Neuronal stem cell (in vitro differentiated cells): ENCODE measurements at regions not wholly inside any gene's neighbourhood (a gene's known extent, or its start where the extent isn't known, plus 50 kb on each side); places are given as distances from the start of the nearest gene placed in this dataset.

ENCODE experiments used
- DNase-seq: peaks from one replicate; pipeline ENCODE4 v3.0.0-alpha.2; 2013; ENCODE audit warnings: low spot score
- H2AFZ ChIP-seq: one replicate; pipeline ENCODE4 v1.6.1; 2013; ENCODE audit warnings: mild to moderate bottlenecking, low read length, inconsistent platforms
- H2AK5ac ChIP-seq: 2 replicates; pipeline ENCODE4 v1.6.1; 2013; ENCODE audit warnings: low read depth, mild to moderate bottlenecking, inconsistent platforms, low read length, moderate library complexity, mixed read lengths
- H2BK120ac ChIP-seq: 2 replicates; pipeline ENCODE4 v1.6.1; 2013; ENCODE audit warnings: low read depth, mild to moderate bottlenecking, inconsistent platforms, low read length, moderate library complexity, mixed read lengths
- H2BK12ac ChIP-seq: one replicate; pipeline ENCODE4 v1.6.1; 2013; ENCODE audit warnings: low read length, inconsistent platforms
- H2BK15ac ChIP-seq: 2 replicates; pipeline ENCODE4 v1.6.1; 2013; ENCODE audit warnings: mild to moderate bottlenecking, low read length, inconsistent platforms, mixed read lengths
- H2BK5ac ChIP-seq: one replicate; pipeline ENCODE4 v1.6.1; 2013; ENCODE audit warnings: inconsistent platforms, mild to moderate bottlenecking, low read length, moderate library complexity
- H3K14ac ChIP-seq: one replicate; pipeline ENCODE4 v1.6.1; 2013; ENCODE audit warnings: low read length, inconsistent platforms
- H3K18ac ChIP-seq: 2 replicates; pipeline ENCODE4 v1.6.1; 2013; ENCODE audit warnings: low read length, inconsistent platforms
- H3K23ac ChIP-seq: 2 replicates; pipeline ENCODE4 v1.6.1; 2013; ENCODE audit warnings: low read depth, mild to moderate bottlenecking, mixed read lengths, low read length, inconsistent platforms; ENCODE audit not compliant: poor library complexity
- H3K27ac ChIP-seq: replicated peaks from 3 replicates; pipeline ENCODE4 v1.5.1; 2013; ENCODE audit warnings: low read length, inconsistent platforms
- H3K27me3 ChIP-seq, 3 experiments: 2 replicates each; pipeline ENCODE4 v1.6.1; 2013; ENCODE audit warnings: low read length in 3 of 3, mild to moderate bottlenecking in 2 of 3, inconsistent platforms in 1 of 3, low read depth in 1 of 3, mixed read lengths in 1 of 3, moderate library complexity in 1 of 3; ENCODE audit not compliant: control insufficient read depth in 3 of 3, insufficient read depth in 3 of 3
- H3K36me3 ChIP-seq, 2 donors: replicated peaks in 1 of 2; 2 replicates each; pipeline ENCODE4 v1.6.1; 2013; ENCODE audit warnings: low read length in 2 of 2; ENCODE audit not compliant: control insufficient read depth in 2 of 2, insufficient read depth in 2 of 2
- H3K4ac ChIP-seq: 2 replicates; pipeline ENCODE4 v1.6.1; 2013; ENCODE audit warnings: inconsistent platforms, mild to moderate bottlenecking, low read length, moderate library complexity
- H3K4me1 ChIP-seq, 2 donors: 1 replicate in 1 of 2; 2 replicates in 1 of 2; pipeline ENCODE4 v1.6.1; 2013; ENCODE audit warnings: low read length in 2 of 2, low read depth in 1 of 2; ENCODE audit not compliant: control insufficient read depth in 2 of 2, insufficient read depth in 1 of 2
- H3K4me2 ChIP-seq: one replicate; pipeline ENCODE4 v1.6.1; 2013; ENCODE audit warnings: mild to moderate bottlenecking, low read length, inconsistent platforms; ENCODE audit not compliant: insufficient read depth, poor library complexity, severe bottlenecking
- H3K4me3 ChIP-seq, 2 donors: 2 replicates each; pipeline ENCODE4 v1.5.1; 2013; ENCODE audit warnings: low read length in 2 of 2, mild to moderate bottlenecking in 2 of 2, inconsistent platforms in 1 of 2, moderate library complexity in 1 of 2
- H3K79me1 ChIP-seq: one replicate; pipeline ENCODE4 v1.6.1; 2013; ENCODE audit warnings: low read depth, mild to moderate bottlenecking, inconsistent platforms, low read length, moderate library complexity
- H3K9ac ChIP-seq: one replicate; pipeline ENCODE4 v1.6.1; 2013; ENCODE audit warnings: mild to moderate bottlenecking, low read depth, low read length, inconsistent platforms; ENCODE audit not compliant: poor library complexity
- H3K9me3 ChIP-seq, 2 donors: replicated peaks in 1 of 2; 2 replicates each; pipeline versions ENCODE3 to v1.6.1; 2013; ENCODE audit warnings: low read length in 2 of 2, mild to moderate bottlenecking in 2 of 2, inconsistent platforms in 1 of 2, low read depth in 1 of 2, mixed read lengths in 1 of 2, moderate library complexity in 1 of 2; ENCODE audit not compliant: control insufficient read depth in 2 of 2, insufficient read depth in 1 of 2
- H4K8ac ChIP-seq: one replicate; pipeline ENCODE4 v1.6.1; 2013; ENCODE audit warnings: low read depth, mild to moderate bottlenecking, inconsistent platforms, low read length, moderate library complexity
- H4K91ac ChIP-seq: one replicate; pipeline ENCODE4 v1.6.1; 2013; ENCODE audit warnings: low read length, low read depth, mild to moderate bottlenecking, inconsistent platforms; ENCODE audit not compliant: poor library complexity
- WGBS, 2 donors: extraction: QIAGEN DNeasy Blood & Tissue Kit; methylation state at CpG; one replicate each; pipeline ENCODE4 v1.1.7; 2013; ENCODE audit warnings: missing lambda C conversion rate in 2 of 2, mixed read lengths in 1 of 2; ENCODE audit not compliant: insufficient read length in 2 of 2, insufficient replicate concordance in 1 of 2; ENCODE audit errors: extremely low coverage in 2 of 2; 5-methylcytosine and 5-hydroxymethylcytosine counted together

DNA sequence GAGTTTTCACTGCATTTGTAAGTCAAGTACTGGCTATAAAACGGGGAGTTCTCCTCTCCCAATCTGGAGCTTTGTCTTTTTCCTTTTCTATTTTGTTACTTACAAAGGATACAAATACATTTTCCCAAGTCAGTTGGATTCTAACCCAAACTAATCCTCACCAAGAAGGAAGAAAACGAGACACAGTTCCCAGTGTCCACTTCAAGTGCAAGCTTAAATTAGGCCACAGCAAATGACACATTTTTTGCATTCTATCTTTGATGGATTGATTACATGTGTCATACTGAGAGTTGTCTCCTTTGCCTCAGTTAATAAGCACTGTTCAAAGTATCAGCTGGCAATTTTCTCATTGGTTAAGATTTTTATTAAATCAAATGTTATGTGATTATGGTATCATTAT, 296.7 kb upstream of the ANO5 start:
- H3K79me1 ChIP-seq, result no peaks in the 10 kb centered on the region
- no peak overlapping the region for H3K27ac ChIP-seq
- WGBS, 2 donors, result no CpG with 5 or more reads among the region's 2 CpGs
- no peak overlapping the region for H3K18ac ChIP-seq
- H2AK5ac ChIP-seq, result no peak overlapping the region
- H3K4ac ChIP-seq, result no peak overlapping the region
- no peak overlapping the region for H3K9ac ChIP-seq
- no peak overlapping the region for H3K23ac ChIP-seq
- no peak overlapping the region for H4K91ac ChIP-seq
- no peaks in the 10 kb centered on the region for H3K4me1 ChIP-seq
- H3K4me3 ChIP-seq, result no peak overlapping the region
- no peak for DNase-seq
- H2BK12ac ChIP-seq, result no peak overlapping the region
- no peak overlapping the region for H2BK120ac ChIP-seq
- no peak overlapping the region for H2BK5ac ChIP-seq
- no peaks in the 10 kb centered on the region for H3K9me3 ChIP-seq
- no peaks in the 10 kb centered on the region for H3K27me3 ChIP-seq
- no peak overlapping the region for H3K14ac ChIP-seq
- H3K36me3 ChIP-seq, result no peaks in the 10 kb centered on the region
- no peak overlapping the region for H4K8ac ChIP-seq
- H2AFZ ChIP-seq, result no peak overlapping the region
- H3K4me2 ChIP-seq, result no peak overlapping the region
- no peak overlapping the region for H2BK15ac ChIP-seq

DNA sequence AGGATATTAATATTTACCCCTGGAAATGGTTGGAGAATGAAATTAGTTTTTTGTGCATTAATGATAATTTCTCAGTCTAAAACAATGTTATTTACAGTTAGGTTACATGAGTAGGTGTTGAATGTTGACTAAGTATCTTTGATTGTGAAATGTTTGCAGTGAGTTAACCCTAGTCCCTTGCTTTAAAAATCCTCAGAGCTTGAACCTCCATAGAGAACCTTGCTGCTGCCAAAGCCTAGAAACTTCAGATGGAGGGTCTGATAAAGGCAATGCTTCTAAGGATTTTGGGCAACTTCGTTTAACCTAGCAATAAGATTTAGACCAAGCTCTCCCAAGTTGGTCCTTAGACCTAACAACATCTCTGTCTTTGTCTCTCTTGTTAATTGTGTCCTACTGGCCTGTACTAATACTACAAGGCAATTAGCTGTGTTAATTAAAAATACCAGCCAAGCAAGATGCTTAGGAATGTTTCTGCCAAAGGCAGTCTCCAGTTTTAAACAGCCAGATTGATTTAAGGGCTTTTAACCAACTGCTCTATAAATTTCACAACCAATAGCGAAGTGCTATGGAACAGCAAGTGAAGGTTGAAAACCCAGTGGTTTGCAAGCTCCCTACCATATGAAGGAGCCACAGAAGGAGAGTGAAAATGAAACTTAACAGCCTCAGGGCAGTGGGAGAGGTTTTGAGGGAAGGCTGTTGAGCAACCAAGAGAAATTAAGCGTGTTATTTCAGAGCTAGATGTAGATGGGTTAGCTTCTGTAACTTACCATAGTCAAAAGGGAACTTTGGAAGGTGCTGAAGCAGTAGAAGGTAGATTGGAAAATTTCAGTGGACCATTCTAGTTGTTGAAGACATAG, 295.9 kb upstream of the ANO5 start:
- no peak for DNase-seq
- Histone ChIP-seq H2BK12ac (no peak overlapping the region), H3K9ac (no peak overlapping the region), H3K27me3 (no peaks in the 10 kb centered on the region), H3K9me3 (no peaks in the 10 kb centered on the region), H4K8ac (no peak overlapping the region), H3K79me1 (no peaks in the 10 kb centered on the region), H3K23ac (no peak overlapping the region), H2AFZ (no peak overlapping the region), H3K18ac (no peak overlapping the region), H2BK15ac (no peak overlapping the region), H3K27ac (no peak overlapping the region), H3K4me2 (no peak overlapping the region), H3K4me1 (no peaks in the 10 kb centered on the region), H2AK5ac (no peak overlapping the region), H3K36me3 (no peaks in the 10 kb centered on the region), H3K4ac (no peak overlapping the region), H3K14ac (no peak overlapping the region), H2BK120ac (no peak overlapping the region), H3K4me3 (no peak overlapping the region), H4K91ac (no peak overlapping the region), H2BK5ac (no peak overlapping the region)
- no CpG with 5 or more reads among the region's 3 CpGs for WGBS, 2 donors

- no peak overlapping the region for H3K9ac ChIP-seq
- H3K36me3 ChIP-seq, result no peaks in the 10 kb centered on the region
- H3K18ac ChIP-seq, result no peak overlapping the region
- no peak overlapping the region for H3K4me2 ChIP-seq
- no peaks in the 10 kb centered on the region for H3K27me3 ChIP-seq
- no peak overlapping the region for H4K8ac ChIP-seq
- H3K79me1 ChIP-seq, result no peaks in the 10 kb centered on the region
- no peak overlapping the region for H2BK12ac ChIP-seq
- DNase-seq, result no peak
- H3K14ac ChIP-seq, result no peak overlapping the region
- no peak overlapping the region for H3K4ac ChIP-seq
- H3K4me1 ChIP-seq, result no peaks in the 10 kb centered on the region
- no peak overlapping the region for H2BK15ac ChIP-seq
- H3K27ac ChIP-seq, result no peak overlapping the region
- no peak overlapping the region for H3K23ac ChIP-seq
- H2AFZ ChIP-seq, result no peak overlapping the region
- no peak overlapping the region for H2BK120ac ChIP-seq
- no peak overlapping the region for H2AK5ac ChIP-seq
- H3K9me3 ChIP-seq, result no peaks in the 10 kb centered on the region
- H4K91ac ChIP-seq, result no peak overlapping the region
- no peak overlapping the region for H3K4me3 ChIP-seq
- no CpG with 5 or more reads among the region's 1 CpG for WGBS, 2 donors
- no peak overlapping the region for H2BK5ac ChIP-seq
Observed at GRCh38 chr11:21897752-21898151, 295.1 kb upstream of the ANO5 start.

DNA sequence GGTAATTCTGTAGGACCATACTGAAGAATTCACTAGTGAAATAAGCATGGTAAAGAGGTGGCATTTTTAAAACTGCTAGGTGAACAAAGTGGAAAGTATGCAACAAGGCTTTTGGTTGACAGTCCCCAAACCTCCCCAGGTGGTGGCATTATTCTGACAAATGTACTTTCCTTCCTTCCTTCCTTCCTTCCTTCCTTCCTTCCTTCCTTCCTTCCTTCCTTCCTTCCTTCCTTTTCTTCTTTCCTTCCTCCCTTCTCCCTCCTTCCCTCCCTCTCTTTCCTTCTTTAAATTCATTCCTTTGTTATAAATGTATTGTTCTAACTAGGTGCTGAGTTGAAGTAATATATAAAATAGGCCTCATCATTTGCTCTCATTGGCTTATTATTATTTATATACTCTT, 284.7 kb upstream of the ANO5 start:
- Histone ChIP-seq H3K9me3 (no peaks in the 10 kb centered on the region), H3K79me1 (no peaks in the 10 kb centered on the region), H3K23ac (no peak overlapping the region), H4K91ac (no peak overlapping the region), H2BK12ac (no peak overlapping the region), H3K18ac (no peak overlapping the region), H3K4ac (no peak overlapping the region), H3K36me3 (no peaks in the 10 kb centered on the region), H2AK5ac (no peak overlapping the region), H3K4me2 (no peak overlapping the region), H2BK5ac (no peak overlapping the region), H2BK120ac (no peak overlapping the region), H2BK15ac (no peak overlapping the region), H3K4me3 (no peak overlapping the region), H4K8ac (no peak overlapping the region), H3K4me1 (no peaks in the 10 kb centered on the region), H3K9ac (no peak overlapping the region), H2AFZ (no peak overlapping the region), H3K27me3 (no peaks in the 10 kb centered on the region), H3K27ac (no peak overlapping the region), H3K14ac (no peak overlapping the region)
- DNase-seq, result no peak
